GM12864 (cell line): ENCODE measurements at regions not wholly inside any gene's neighbourhood (a gene's known extent, or its start where the extent isn't known, plus 50 kb on each side); places are given as distances from the start of the nearest gene placed in this dataset.

Experiments
- DNase-seq: peaks from one replicate; pipeline ENCODE4 v3.0.0-alpha.2; 2011; ENCODE audit warnings: low read depth
- H3K4me3 ChIP-seq: 2 replicates; pipeline ENCODE4 v1.5.1; 2011; ENCODE audit warnings: mild to moderate bottlenecking, low read depth, low read length, control low read depth
- CTCF ChIP-seq: IDR thresholded peaks from 2 replicates; pipeline ENCODE4 v1.5.1; 2011; ENCODE audit warnings: low read depth, mild to moderate bottlenecking, moderate library complexity, low read length, control low read depth, inconsistent platforms; ENCODE audit errors: missing control alignments

- H3K4me3 ChIP-seq = no peak overlapping the region
- DNase-seq = no peak
- no peak for TF ChIP-seq CTCF
These were observed 349.5 kb upstream of the CPXCR1 start for GRCh38 chrX:88397551-88397950.

GRCh38 chrX:88416002-88416401 lies 331.0 kb upstream of the CPXCR1 start:
- no peak for TF ChIP-seq CTCF
- no peak overlapping the region for H3K4me3 ChIP-seq
- DNase-seq = no peak

GRCh38 chrX:88416965-88417364 lies 330.1 kb upstream of the CPXCR1 start:
- no peak overlapping the region for H3K4me3 ChIP-seq
- no peak for DNase-seq
- TF ChIP-seq CTCF = no peak

GRCh38 chrX:88424071-88424470 lies 323.0 kb upstream of the CPXCR1 start:
- TF ChIP-seq CTCF = no peak
- no peak overlapping the region for H3K4me3 ChIP-seq
- DNase-seq = no peak

GRCh38 chrX:88424541-88424940 lies 322.5 kb upstream of the CPXCR1 start:
- no peak overlapping the region for H3K4me3 ChIP-seq
- no peak for DNase-seq
- TF ChIP-seq CTCF = no peak

GRCh38 chrX:88425739-88426138 lies 321.3 kb upstream of the CPXCR1 start:
- no peak for DNase-seq
- no peak overlapping the region for H3K4me3 ChIP-seq
- TF ChIP-seq CTCF = no peak

- TF ChIP-seq CTCF = no peak
- no peak for DNase-seq
- H3K4me3 ChIP-seq = no peak overlapping the region
These were observed 309.5 kb upstream of the CPXCR1 start for GRCh38 chrX:88437563-88437962.
